C4-2B (cell line): ENCODE measurements at regions not wholly inside any gene's neighbourhood (a gene's known extent, or its start where the extent isn't known, plus 50 kb on each side); places are given as distances from the start of the nearest gene placed in this dataset.

Source experiments
- H3K27ac ChIP-seq: fragments of 450-650 bp; 2 replicates; pipeline ENCODE4 v1.5.1; 2017
- CTCF ChIP-seq: fragments of 450-650 bp; conservative IDR thresholded peaks from 2 replicates; pipeline ENCODE4 v1.5.1; 2017; ENCODE audit warnings: mild to moderate bottlenecking
- ZFX ChIP-seq: fragments of 450-650 bp; IDR thresholded peaks from 2 replicates; pipeline ENCODE4 v1.6.1; 2017

- no peak for TF ChIP-seq ZFX
- TF ChIP-seq CTCF: no peak
- H3K27ac ChIP-seq: no peak overlapping the region
Observed at GRCh38 chr1:58149271-58149812, 397.2 kb downstream of the OMA1 start.

GRCh38 chr1:58144698-58145270 lies 401.7 kb downstream of the OMA1 start:
- TF ChIP-seq CTCF: no peak
- no peak for TF ChIP-seq ZFX
- no peak overlapping the region for H3K27ac ChIP-seq

- H3K27ac ChIP-seq: no peak overlapping the region
- TF ChIP-seq CTCF: no peak
- TF ChIP-seq ZFX: no peak
Observed at GRCh38 chr1:58143972-58144697, 402.4 kb downstream of the OMA1 start.

GRCh38 chr1:58136387-58136786 lies 410.1 kb downstream of the OMA1 start:
- no peak overlapping the region for H3K27ac ChIP-seq
- TF ChIP-seq CTCF (no peak), ZFX (no peak)

- TF ChIP-seq CTCF: no peak
- TF ChIP-seq ZFX: no peak
- no peak overlapping the region for H3K27ac ChIP-seq
Observed at GRCh38 chr1:58135821-58136321, 410.7 kb downstream of the OMA1 start.

GRCh38 chr1:58133562-58133961 lies 413.0 kb downstream of the OMA1 start:
- H3K27ac ChIP-seq: no peak overlapping the region
- TF ChIP-seq CTCF (no peak), ZFX (no peak)

GRCh38 chr1:58123051-58123450 lies 423.5 kb downstream of the OMA1 start:
- H3K27ac ChIP-seq: no peak overlapping the region
- TF ChIP-seq ZFX: no peak
